ENCODE measurements at regions not wholly inside any gene's neighbourhood (a gene's known extent, or its start where the extent isn't known, plus 50 kb on each side); places are given as distances from the start of the nearest gene placed in this dataset.

DNA sequence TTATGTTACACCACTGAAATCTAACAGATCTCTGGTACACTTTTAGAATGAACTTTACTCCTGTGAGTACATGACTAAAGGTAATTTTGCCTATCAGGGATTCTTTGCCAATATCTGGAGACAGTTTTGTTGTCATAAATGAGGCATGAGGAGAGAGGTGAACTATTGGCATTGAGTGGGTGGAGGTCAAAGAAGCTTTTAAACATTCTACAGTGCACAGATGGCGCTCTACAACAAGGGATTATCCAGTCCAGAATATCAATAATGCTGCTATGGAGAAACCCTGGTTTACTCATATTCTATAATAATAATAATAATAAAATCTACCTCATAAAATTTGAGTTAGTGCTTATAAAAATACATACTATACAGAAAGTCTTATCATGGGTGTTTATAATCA is 702.3 kb downstream of the SI start:
- TF ChIP-seq, protein P1, sequence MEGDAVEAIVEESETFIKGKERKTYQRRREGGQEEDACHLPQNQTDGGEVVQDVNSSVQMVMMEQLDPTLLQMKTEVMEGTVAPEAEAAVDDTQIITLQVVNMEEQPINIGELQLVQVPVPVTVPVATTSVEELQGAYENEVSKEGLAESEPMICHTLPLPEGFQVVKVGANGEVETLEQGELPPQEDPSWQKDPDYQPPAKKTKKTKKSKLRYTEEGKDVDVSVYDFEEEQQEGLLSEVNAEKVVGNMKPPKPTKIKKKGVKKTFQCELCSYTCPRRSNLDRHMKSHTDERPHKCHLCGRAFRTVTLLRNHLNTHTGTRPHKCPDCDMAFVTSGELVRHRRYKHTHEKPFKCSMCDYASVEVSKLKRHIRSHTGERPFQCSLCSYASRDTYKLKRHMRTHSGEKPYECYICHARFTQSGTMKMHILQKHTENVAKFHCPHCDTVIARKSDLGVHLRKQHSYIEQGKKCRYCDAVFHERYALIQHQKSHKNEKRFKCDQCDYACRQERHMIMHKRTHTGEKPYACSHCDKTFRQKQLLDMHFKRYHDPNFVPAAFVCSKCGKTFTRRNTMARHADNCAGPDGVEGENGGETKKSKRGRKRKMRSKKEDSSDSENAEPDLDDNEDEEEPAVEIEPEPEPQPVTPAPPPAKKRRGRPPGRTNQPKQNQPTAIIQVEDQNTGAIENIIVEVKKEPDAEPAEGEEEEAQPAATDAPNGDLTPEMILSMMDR (IDR thresholded peaks at IDR 0.05 in 2 of 3, conservative IDR thresholded peaks at IDR 0.05 in 1 of 3; ENCODE audit: borderline replicate concordance in 1 of 3, insufficient read depth in 1 of 3, low read depth in 2 of 3, low read length in 2 of 3): 0 out of 6 replicates have a peak, but pooled peaks of 1 of the 3 experiments have one; percentile 7
- TF ChIP-seq JUND (IDR thresholded peaks at IDR 0.05): no peak
- no peak for TF ChIP-seq EZH2 (IDR thresholded peaks at IDR 0.05)
- no peak for TF ChIP-seq POLR2A (IDR thresholded peaks at IDR 0.05; ENCODE audit: borderline replicate concordance, extremely low read depth, insufficient read depth, insufficient read length)
- TF ChIP-seq, protein P2, sequence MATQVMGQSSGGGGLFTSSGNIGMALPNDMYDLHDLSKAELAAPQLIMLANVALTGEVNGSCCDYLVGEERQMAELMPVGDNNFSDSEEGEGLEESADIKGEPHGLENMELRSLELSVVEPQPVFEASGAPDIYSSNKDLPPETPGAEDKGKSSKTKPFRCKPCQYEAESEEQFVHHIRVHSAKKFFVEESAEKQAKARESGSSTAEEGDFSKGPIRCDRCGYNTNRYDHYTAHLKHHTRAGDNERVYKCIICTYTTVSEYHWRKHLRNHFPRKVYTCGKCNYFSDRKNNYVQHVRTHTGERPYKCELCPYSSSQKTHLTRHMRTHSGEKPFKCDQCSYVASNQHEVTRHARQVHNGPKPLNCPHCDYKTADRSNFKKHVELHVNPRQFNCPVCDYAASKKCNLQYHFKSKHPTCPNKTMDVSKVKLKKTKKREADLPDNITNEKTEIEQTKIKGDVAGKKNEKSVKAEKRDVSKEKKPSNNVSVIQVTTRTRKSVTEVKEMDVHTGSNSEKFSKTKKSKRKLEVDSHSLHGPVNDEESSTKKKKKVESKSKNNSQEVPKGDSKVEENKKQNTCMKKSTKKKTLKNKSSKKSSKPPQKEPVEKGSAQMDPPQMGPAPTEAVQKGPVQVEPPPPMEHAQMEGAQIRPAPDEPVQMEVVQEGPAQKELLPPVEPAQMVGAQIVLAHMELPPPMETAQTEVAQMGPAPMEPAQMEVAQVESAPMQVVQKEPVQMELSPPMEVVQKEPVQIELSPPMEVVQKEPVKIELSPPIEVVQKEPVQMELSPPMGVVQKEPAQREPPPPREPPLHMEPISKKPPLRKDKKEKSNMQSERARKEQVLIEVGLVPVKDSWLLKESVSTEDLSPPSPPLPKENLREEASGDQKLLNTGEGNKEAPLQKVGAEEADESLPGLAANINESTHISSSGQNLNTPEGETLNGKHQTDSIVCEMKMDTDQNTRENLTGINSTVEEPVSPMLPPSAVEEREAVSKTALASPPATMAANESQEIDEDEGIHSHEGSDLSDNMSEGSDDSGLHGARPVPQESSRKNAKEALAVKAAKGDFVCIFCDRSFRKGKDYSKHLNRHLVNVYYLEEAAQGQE (IDR thresholded peaks at IDR 0.05; ENCODE audit: low read depth): no peak
- TF ChIP-seq POLR2AphosphoS5 (IDR thresholded peaks at IDR 0.05; ENCODE audit: low read depth, low read length): no peak
- TF ChIP-seq SRF (IDR thresholded peaks at IDR 0.05; ENCODE audit: low read depth): no peak
- peak; percentile 67 for TF ChIP-seq EGR1 (IDR thresholded peaks at IDR 0.05; ENCODE audit: low read depth)
- TF ChIP-seq, protein P3, sequence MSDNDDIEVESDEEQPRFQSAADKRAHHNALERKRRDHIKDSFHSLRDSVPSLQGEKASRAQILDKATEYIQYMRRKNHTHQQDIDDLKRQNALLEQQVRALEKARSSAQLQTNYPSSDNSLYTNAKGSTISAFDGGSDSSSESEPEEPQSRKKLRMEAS (IDR thresholded peaks at IDR 0.05): no peak
- no peak for TF ChIP-seq EZH2phosphoT487 (IDR thresholded peaks at IDR 0.05; ENCODE audit: borderline replicate concordance)
- TF ChIP-seq RAD21 (IDR thresholded peaks at IDR 0.05; ENCODE audit: low read depth): peak; percentile 49

Data from HCT116 (cell line).